ENCODE measurements at regions not wholly inside any gene's neighbourhood (a gene's known extent, or its start where the extent isn't known, plus 50 kb on each side); places are given as distances from the start of the nearest gene placed in this dataset.

- no peak for DNase-seq (ENCODE audit: low spot score)
These were observed 198.2 kb downstream of the KIF4B start for GRCh38 chr5:155211764-155212163.

- no peak for DNase-seq (ENCODE audit: low spot score)
These were observed 208.8 kb downstream of the KIF4B start for GRCh38 chr5:155222393-155222792.

GRCh38 chr5:155229135-155229534, 215.6 kb downstream of the KIF4B start:
- no peak for DNase-seq (ENCODE audit: low spot score)

- no peak for DNase-seq (ENCODE audit: low spot score)
These were observed 226.2 kb downstream of the KIF4B start for GRCh38 chr5:155239803-155240202.

GRCh38 chr5:155250596-155250995, 237.0 kb downstream of the KIF4B start:
- DNase-seq (ENCODE audit: low spot score), result no peak

- DNase-seq (ENCODE audit: low spot score), result no peak
These were observed 238.5 kb downstream of the KIF4B start for GRCh38 chr5:155252025-155252424.

GRCh38 chr5:155252717-155253116, 239.2 kb downstream of the KIF4B start:
- DNase-seq (ENCODE audit: low spot score), result no peak

- DNase-seq (ENCODE audit: low spot score), result no peak
These were observed 240.8 kb downstream of the KIF4B start for GRCh38 chr5:155254399-155254798.

GRCh38 chr5:155258161-155258560, 244.6 kb downstream of the KIF4B start:
- DNase-seq (ENCODE audit: low spot score), result no peak

- DNase-seq (ENCODE audit: low spot score), result no peak
These were observed 246.1 kb downstream of the KIF4B start for GRCh38 chr5:155259648-155260047.

- no peak for DNase-seq (ENCODE audit: low spot score)
These were observed 247.2 kb downstream of the KIF4B start for GRCh38 chr5:155260798-155261197.

GRCh38 chr5:155263381-155263780, 249.8 kb downstream of the KIF4B start:
- no peak for DNase-seq (ENCODE audit: low spot score)

- no peak for DNase-seq (ENCODE audit: low spot score)
These were observed 251.3 kb downstream of the KIF4B start for GRCh38 chr5:155264809-155265208.

- no peak for DNase-seq (ENCODE audit: low spot score)
These were observed 255.3 kb downstream of the KIF4B start for GRCh38 chr5:155268770-155269425.

- no peak for DNase-seq (ENCODE audit: low spot score)
These were observed 257.2 kb downstream of the KIF4B start for GRCh38 chr5:155270725-155271124.

GRCh38 chr5:155274484-155274883, 260.9 kb downstream of the KIF4B start:
- DNase-seq (ENCODE audit: low spot score), result no peak

GRCh38 chr5:155275222-155275621, 261.7 kb downstream of the KIF4B start:
- DNase-seq (ENCODE audit: low spot score), result no peak

- DNase-seq (ENCODE audit: low spot score), result no peak
These were observed 262.7 kb downstream of the KIF4B start for GRCh38 chr5:155276231-155276630.

GRCh38 chr5:155278532-155278931, 265.0 kb downstream of the KIF4B start:
- no peak for DNase-seq (ENCODE audit: low spot score)

- no peak for DNase-seq (ENCODE audit: low spot score)
These were observed 269.1 kb downstream of the KIF4B start for GRCh38 chr5:155282503-155283107.

- DNase-seq (ENCODE audit: low spot score), result no peak
These were observed 272.2 kb downstream of the KIF4B start for GRCh38 chr5:155285706-155286105.

- no peak for DNase-seq (ENCODE audit: low spot score)
These were observed 277.4 kb downstream of the KIF4B start for GRCh38 chr5:155290937-155291336.

GRCh38 chr5:155293605-155294178, 280.1 kb downstream of the KIF4B start:
- no peak for DNase-seq (ENCODE audit: low spot score)

GRCh38 chr5:155295111-155295510, 281.6 kb downstream of the KIF4B start:
- no peak for DNase-seq (ENCODE audit: low spot score)
